ENCODE measurements at regions not wholly inside any gene's neighbourhood (a gene's known extent, or its start where the extent isn't known, plus 50 kb on each side); places are given as distances from the start of the nearest gene placed in this dataset.

DNA sequence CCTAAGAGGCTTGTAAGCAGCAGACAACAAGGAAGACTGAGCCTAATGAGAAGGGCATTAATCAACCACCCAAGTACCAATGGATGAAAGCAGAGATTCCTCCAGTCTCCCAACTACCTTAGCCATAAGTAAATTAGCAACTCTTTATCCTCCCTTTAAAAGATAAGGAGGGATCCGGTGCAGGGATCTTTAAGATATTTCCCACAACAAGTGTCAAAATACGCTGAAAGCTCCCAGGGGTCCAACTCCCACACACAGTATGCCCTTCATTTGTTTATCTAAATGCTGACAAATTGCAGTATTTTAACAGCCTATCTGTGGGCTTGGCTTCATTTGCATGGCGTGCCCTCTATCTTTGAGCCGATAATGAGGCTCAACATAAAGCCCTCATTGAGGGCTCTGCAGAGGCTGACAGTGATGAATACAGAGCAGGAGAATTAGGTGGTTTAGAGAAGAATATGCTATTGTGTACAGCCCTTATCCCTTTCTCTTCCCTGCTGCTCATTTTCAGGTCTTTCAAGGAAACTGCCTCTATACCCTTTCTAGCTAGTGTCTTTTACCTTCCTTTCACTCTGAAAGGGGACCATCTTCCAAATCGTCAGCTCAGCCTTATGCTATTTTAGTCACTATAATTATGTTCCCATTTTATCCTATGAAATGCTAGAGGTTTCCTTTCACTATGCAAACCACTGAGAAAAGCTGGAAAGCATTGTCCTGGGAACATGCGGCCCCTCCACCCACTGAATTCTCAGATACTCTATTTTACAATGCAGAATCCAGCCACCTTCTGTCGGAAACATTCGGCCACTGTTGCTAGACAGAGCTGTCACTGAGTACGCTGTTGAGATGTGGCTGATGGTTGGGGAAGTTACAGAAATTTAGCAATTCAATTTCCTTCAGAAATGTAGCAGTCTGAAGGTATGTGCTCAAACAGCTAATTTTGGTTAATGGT is 575.2 kb upstream of the JAG1 start:
- Histone ChIP-seq H3K9me3 (no peaks in the 10 kb centered on the region), H3K27ac (no peak overlapping the region), H3K27me3 (no peaks in the 10 kb centered on the region), H3K36me3 (no peaks in the 10 kb centered on the region), H3K4me3 (no peak overlapping the region), H3K4me1 (peaks cover 0 to 7% of the 10 kb centered on the region in 2 donors)
- TF ChIP-seq, protein P1, sequence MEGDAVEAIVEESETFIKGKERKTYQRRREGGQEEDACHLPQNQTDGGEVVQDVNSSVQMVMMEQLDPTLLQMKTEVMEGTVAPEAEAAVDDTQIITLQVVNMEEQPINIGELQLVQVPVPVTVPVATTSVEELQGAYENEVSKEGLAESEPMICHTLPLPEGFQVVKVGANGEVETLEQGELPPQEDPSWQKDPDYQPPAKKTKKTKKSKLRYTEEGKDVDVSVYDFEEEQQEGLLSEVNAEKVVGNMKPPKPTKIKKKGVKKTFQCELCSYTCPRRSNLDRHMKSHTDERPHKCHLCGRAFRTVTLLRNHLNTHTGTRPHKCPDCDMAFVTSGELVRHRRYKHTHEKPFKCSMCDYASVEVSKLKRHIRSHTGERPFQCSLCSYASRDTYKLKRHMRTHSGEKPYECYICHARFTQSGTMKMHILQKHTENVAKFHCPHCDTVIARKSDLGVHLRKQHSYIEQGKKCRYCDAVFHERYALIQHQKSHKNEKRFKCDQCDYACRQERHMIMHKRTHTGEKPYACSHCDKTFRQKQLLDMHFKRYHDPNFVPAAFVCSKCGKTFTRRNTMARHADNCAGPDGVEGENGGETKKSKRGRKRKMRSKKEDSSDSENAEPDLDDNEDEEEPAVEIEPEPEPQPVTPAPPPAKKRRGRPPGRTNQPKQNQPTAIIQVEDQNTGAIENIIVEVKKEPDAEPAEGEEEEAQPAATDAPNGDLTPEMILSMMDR (IDR thresholded peaks at IDR 0.05), result no peak
- DNase-seq (ENCODE audit: low spot score), result no peak

- Histone ChIP-seq H3K27ac (no peak overlapping the region), H3K4me1 (peaks cover 0 to 7% of the 10 kb centered on the region in 2 donors), H3K9me3 (peaks cover 0 to 7% of the 10 kb centered on the region in 2 donors), H3K4me3 (no peak overlapping the region), H3K27me3 (no peaks in the 10 kb centered on the region), H3K36me3 (no peaks in the 10 kb centered on the region)
- TF ChIP-seq, protein P1 (IDR thresholded peaks at IDR 0.05), result no peak
- no peak for DNase-seq (ENCODE audit: low spot score)
These were observed 575.9 kb upstream of the JAG1 start for GRCh38 chr20:11249683-11250082.

DNA sequence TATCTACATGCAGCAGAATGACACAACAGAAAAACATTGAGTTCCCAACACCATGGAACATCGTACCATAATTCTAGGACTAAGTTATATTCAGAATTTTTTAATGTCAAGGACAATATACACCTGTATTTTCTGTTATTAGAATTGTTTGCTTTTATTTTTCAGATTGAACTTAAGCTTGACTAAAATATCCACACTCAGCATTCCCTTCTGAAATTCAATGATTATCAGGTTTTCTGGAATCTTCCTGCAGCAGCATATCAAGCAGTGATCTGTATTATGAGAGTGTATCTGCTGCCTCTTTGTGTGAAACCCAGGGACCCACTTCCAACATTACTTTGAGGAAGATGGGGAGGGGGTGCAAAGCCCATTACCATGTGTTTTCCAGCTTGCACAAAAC is 578.6 kb upstream of the JAG1 start:
- H3K36me3 ChIP-seq, result no peaks in the 10 kb centered on the region
- no peak for DNase-seq (ENCODE audit: low spot score)
- H3K4me1 ChIP-seq, result peaks cover 0 to 7% of the 10 kb centered on the region in 2 donors
- no peak overlapping the region for H3K4me3 ChIP-seq
- H3K9me3 ChIP-seq, result peaks cover 0 to 8% of the 10 kb centered on the region in 2 donors
- H3K27me3 ChIP-seq, result no peaks in the 10 kb centered on the region
- no peak overlapping the region for H3K27ac ChIP-seq
- TF ChIP-seq, protein P1 (IDR thresholded peaks at IDR 0.05), result no peak

DNA sequence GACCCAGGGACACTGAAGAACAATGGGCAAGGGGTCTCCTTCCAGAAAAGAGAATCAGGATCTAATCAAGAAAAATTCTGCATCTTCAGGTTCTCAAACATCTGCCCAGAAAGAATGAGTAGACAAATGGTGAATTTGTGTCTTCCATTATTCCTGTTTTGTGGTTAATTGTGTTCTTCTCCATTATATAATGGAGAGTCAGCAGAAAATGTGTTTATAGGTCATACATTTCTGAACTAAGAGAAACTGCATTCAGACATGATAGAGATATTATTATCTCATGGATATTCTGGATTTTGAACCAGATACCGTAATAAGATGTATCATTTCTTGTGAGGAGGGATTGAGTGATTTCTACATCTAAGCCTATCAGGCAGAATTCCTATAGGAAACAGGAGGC is 581.7 kb upstream of the JAG1 start:
- TF ChIP-seq, protein P1 (IDR thresholded peaks at IDR 0.05), result no peak
- H3K4me3 ChIP-seq, result no peak overlapping the region
- DNase-seq (ENCODE audit: low spot score), result no peak
- no peaks in the 10 kb centered on the region for H3K4me1 ChIP-seq
- H3K27me3 ChIP-seq, result no peaks in the 10 kb centered on the region
- H3K9me3 ChIP-seq, result peaks cover 0 to 15% of the 10 kb centered on the region in 2 donors
- no peak overlapping the region for H3K27ac ChIP-seq
- no peaks in the 10 kb centered on the region for H3K36me3 ChIP-seq

GRCh38 chr20:11255860-11256259 is 582.1 kb upstream of the JAG1 start:
- no peaks in the 10 kb centered on the region for H3K36me3 ChIP-seq
- no peak overlapping the region for H3K27ac ChIP-seq
- no peaks in the 10 kb centered on the region for H3K4me1 ChIP-seq
- DNase-seq (ENCODE audit: low spot score), result no peak
- TF ChIP-seq, protein P1 (IDR thresholded peaks at IDR 0.05), result no peak
- H3K27me3 ChIP-seq, result no peaks in the 10 kb centered on the region
- peaks cover 0 to 15% of the 10 kb centered on the region in 2 donors for H3K9me3 ChIP-seq
- no peak overlapping the region for H3K4me3 ChIP-seq

All from right atrium auricular region (tissue), 2 donors.